ENCODE measurements at regions not wholly inside any gene's neighbourhood (a gene's known extent, or its start where the extent isn't known, plus 50 kb on each side); places are given as distances from the start of the nearest gene placed in this dataset.
"Not testable (repeated sequence)": the region's sequence is repeated elsewhere in the genome, so short reads cannot be mapped to it uniquely, and the experiment has no call there.

- DNase-seq = no peak
These were observed 83.7 kb upstream of the CCDC71L start for GRCh38 chr7:106744563-106745091.

GRCh38 chr7:106747301-106747700 lies 86.3 kb upstream of the CCDC71L start:
- H3K27me3 Mint-ChIP-seq (ENCODE audit: low read depth in 2 of 2); H3K4me3 ChIP-seq (ENCODE audit: low read length); DNase-seq; H3K27ac Mint-ChIP-seq; H3K36me3 ChIP-seq (ENCODE audit: control insufficient read depth, insufficient read depth, low read length); H3K9me3 Mint-ChIP-seq; H3K36me3 Mint-ChIP-seq; H3K4me1 Mint-ChIP-seq; H3K4me3 Mint-ChIP-seq; ATAC-seq; intact Hi-C loops (cut with micrococcal nuclease); H3K27me3 ChIP-seq (ENCODE audit: control insufficient read depth, insufficient read depth, low read length); H3K4me1 ChIP-seq (ENCODE audit: control insufficient read depth, insufficient read depth, low read length); H3K9me3 ChIP-seq (ENCODE audit: control insufficient read depth, insufficient read depth, low read length); H3K27ac ChIP-seq (ENCODE audit: low read length): not testable (repeated sequence)
- 95% methylated on average over 2 of the region's 2 CpGs for WGBS (ENCODE audit: insufficient coverage)

More at GRCh38 chr7:106744563-106745091, 83.7 kb upstream of the CCDC71L start:
- Mint-ChIP-seq H3K27me3 (ENCODE audit: low read depth in 2 of 2) (peaks cover 0 to 3% of the 10 kb centered on the region in 2 donors), H3K27ac (no peak overlapping the region), H3K4me3 (no peak overlapping the region), H3K4me1 (no peaks in the 10 kb centered on the region), H3K36me3 (no peaks in the 10 kb centered on the region), H3K9me3 (no peaks in the 10 kb centered on the region)
- H3K27ac ChIP-seq (ENCODE audit: low read length) = no peak overlapping the region
- H3K9me3 ChIP-seq (ENCODE audit: control insufficient read depth, insufficient read depth, low read length) = no peaks in the 10 kb centered on the region
- intact Hi-C loops (cut with micrococcal nuclease) = no loop called here
- 48% methylated on average over 2 of the region's 2 CpGs for WGBS (ENCODE audit: insufficient coverage)
- H3K36me3 ChIP-seq (ENCODE audit: control insufficient read depth, insufficient read depth, low read length) = no peaks in the 10 kb centered on the region
- no peak for TF ChIP-seq CTCF (IDR thresholded peaks at IDR 0.05)
- no peak for ATAC-seq
- H3K27me3 ChIP-seq (ENCODE audit: control insufficient read depth, insufficient read depth, low read length) = no peaks in the 10 kb centered on the region
- H3K4me1 ChIP-seq (ENCODE audit: control insufficient read depth, insufficient read depth, low read length) = no peaks in the 10 kb centered on the region
- H3K4me3 ChIP-seq (ENCODE audit: low read length) = no peak overlapping the region

- intact Hi-C loops (cut with micrococcal nuclease) = no loop called here
- H3K4me1 ChIP-seq (ENCODE audit: control insufficient read depth, insufficient read depth, low read length) = no peaks in the 10 kb centered on the region
- H3K36me3 Mint-ChIP-seq = no peaks in the 10 kb centered on the region
- H3K36me3 ChIP-seq (ENCODE audit: control insufficient read depth, insufficient read depth, low read length) = no peaks in the 10 kb centered on the region
- peaks cover 2 to 7% of the 10 kb centered on the region in 2 donors for H3K27me3 Mint-ChIP-seq (ENCODE audit: low read depth in 2 of 2)
- 21% methylated on average over 1 of the region's 2 CpGs for WGBS (ENCODE audit: insufficient coverage)
- no peaks in the 10 kb centered on the region for H3K9me3 ChIP-seq (ENCODE audit: control insufficient read depth, insufficient read depth, low read length)
- DNase-seq (no peak), ATAC-seq (no peak)
- no peak for TF ChIP-seq CTCF (IDR thresholded peaks at IDR 0.05)
- H3K9me3 Mint-ChIP-seq = no peaks in the 10 kb centered on the region
- no peaks in the 10 kb centered on the region for H3K4me1 Mint-ChIP-seq
- no peaks in the 10 kb centered on the region for H3K27me3 ChIP-seq (ENCODE audit: control insufficient read depth, insufficient read depth, low read length)
- no peak overlapping the region for H3K4me3 Mint-ChIP-seq
- H3K27ac Mint-ChIP-seq = no peak overlapping the region
- H3K27ac ChIP-seq (ENCODE audit: low read length) = no peak overlapping the region
- no peak overlapping the region for H3K4me3 ChIP-seq (ENCODE audit: low read length)
These were observed 86.8 kb upstream of the CCDC71L start for GRCh38 chr7:106747804-106748203.

- Histone ChIP-seq H3K36me3 (ENCODE audit: control insufficient read depth, insufficient read depth, low read length) (no peaks in the 10 kb centered on the region), H3K27me3 (ENCODE audit: control insufficient read depth, insufficient read depth, low read length) (no peaks in the 10 kb centered on the region), H3K4me3 (ENCODE audit: low read length) (no peak overlapping the region), H3K9me3 (ENCODE audit: control insufficient read depth, insufficient read depth, low read length) (no peaks in the 10 kb centered on the region), H3K4me1 (ENCODE audit: control insufficient read depth, insufficient read depth, low read length) (no peaks in the 10 kb centered on the region), H3K27ac (ENCODE audit: low read length) (no peak overlapping the region)
- no peaks in the 10 kb centered on the region for H3K4me1 Mint-ChIP-seq
- TF ChIP-seq CTCF (IDR thresholded peaks at IDR 0.05) = no peak
- H3K4me3 Mint-ChIP-seq = no peak overlapping the region
- H3K27ac Mint-ChIP-seq = no peak overlapping the region
- H3K36me3 Mint-ChIP-seq = no peaks in the 10 kb centered on the region
- WGBS (ENCODE audit: insufficient coverage) = 63% methylated on average over 1 of the region's 1 CpG
- peaks cover 2 to 7% of the 10 kb centered on the region in 2 donors for H3K27me3 Mint-ChIP-seq (ENCODE audit: low read depth in 2 of 2)
- intact Hi-C loops (cut with micrococcal nuclease) = no loop called here
- DNase-seq = no peak
- no peak for ATAC-seq
- H3K9me3 Mint-ChIP-seq = no peaks in the 10 kb centered on the region
These were observed 88.2 kb upstream of the CCDC71L start for GRCh38 chr7:106749165-106749564.
